OCI-LY3 (cell line): ENCODE measurements at regions not wholly inside any gene's neighbourhood (a gene's known extent, or its start where the extent isn't known, plus 50 kb on each side); places are given as distances from the start of the nearest gene placed in this dataset.

Experiments used
- EZH2phosphoT487 ChIP-seq: fragments of 200-600 bp; shearing (Covaris generic); IDR thresholded peaks from 2 replicates; pipeline ENCODE4 v1.6.1; 2018; ENCODE audit warnings: antibody characterized with exemption, mixed run types, low read depth
- TF ChIP-seq, protein P1 (sequence below): fragments of 200-600, 300-600 bp; sonication (generic); IDR thresholded peaks from 2 replicates; pipeline ENCODE4 v1.5.1; 2014; ENCODE audit warnings: antibody characterized with exemption, low read length, low read depth

DNA sequence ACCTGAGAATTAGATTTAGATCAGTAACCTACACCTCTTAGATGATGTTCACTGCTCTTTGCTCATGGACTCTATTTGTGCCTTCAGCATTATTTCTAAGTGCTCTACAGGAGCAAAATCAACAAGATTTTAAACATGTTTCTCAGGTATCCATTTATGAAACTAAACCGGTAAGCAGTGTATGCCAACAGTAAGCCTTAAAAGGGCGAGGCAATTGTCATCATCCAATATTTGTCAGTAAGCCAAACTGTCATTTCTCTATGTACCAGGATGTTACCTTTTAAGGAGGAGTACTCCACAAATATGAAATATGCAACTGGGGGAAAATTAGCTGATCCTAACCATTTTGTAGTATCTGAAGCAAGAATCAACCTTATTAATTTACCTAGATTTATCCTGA lies 69.6 kb upstream of the ZNF184 start:
- TF ChIP-seq, protein P1, sequence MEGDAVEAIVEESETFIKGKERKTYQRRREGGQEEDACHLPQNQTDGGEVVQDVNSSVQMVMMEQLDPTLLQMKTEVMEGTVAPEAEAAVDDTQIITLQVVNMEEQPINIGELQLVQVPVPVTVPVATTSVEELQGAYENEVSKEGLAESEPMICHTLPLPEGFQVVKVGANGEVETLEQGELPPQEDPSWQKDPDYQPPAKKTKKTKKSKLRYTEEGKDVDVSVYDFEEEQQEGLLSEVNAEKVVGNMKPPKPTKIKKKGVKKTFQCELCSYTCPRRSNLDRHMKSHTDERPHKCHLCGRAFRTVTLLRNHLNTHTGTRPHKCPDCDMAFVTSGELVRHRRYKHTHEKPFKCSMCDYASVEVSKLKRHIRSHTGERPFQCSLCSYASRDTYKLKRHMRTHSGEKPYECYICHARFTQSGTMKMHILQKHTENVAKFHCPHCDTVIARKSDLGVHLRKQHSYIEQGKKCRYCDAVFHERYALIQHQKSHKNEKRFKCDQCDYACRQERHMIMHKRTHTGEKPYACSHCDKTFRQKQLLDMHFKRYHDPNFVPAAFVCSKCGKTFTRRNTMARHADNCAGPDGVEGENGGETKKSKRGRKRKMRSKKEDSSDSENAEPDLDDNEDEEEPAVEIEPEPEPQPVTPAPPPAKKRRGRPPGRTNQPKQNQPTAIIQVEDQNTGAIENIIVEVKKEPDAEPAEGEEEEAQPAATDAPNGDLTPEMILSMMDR: no peak
- no peak for TF ChIP-seq EZH2phosphoT487
